Peyer's patch (tissue), 4 donors: ENCODE measurements at regions not wholly inside any gene's neighbourhood (a gene's known extent, or its start where the extent isn't known, plus 50 kb on each side); places are given as distances from the start of the nearest gene placed in this dataset.

Experiments used
- CTCF ChIP-seq, 6 experiments: fragments of 450-650 bp in 4 of 6; fragments of 200-600 bp in 2 of 6; sonication (generic) in 1 of 6; IDR thresholded peaks; one replicate each; pipeline ENCODE4 v1.5.1; 2017 to 2019; ENCODE audit warnings: antibody characterized with exemption in 6 of 6, mild to moderate bottlenecking in 3 of 6, moderate library complexity in 1 of 6
- POLR2A ChIP-seq, 2 donors: fragments of 450-650 bp; IDR thresholded peaks; one replicate each; pipeline ENCODE4 v1.5.1; 2017; ENCODE audit warnings: antibody characterized with exemption in 2 of 2, mild to moderate bottlenecking in 2 of 2, moderate library complexity in 2 of 2

DNA sequence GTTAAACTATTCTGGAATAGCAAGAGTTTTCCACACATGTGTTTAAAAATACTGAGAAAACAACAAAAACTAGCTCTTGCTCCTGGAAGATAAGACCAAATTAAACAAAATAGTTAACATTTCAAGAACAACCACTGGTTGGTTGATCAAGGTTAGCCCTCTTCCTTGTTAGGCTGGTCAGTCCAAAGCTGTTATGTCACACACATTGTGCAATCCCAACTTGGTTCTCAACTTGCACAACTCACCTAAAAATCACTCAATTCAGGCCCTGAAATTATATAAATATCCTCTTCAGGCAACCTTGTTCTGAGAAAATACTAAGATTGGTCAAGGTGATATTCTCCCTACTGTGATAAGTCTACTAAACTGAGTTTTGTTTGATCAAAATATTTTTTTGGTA is 169.7 kb upstream of the LRP1B start:
- TF ChIP-seq CTCF (IDR thresholded peaks at IDR 0.05) (no peak), POLR2A (IDR thresholded peaks at IDR 0.05) (no peak)
